NK-92 treated with Interleukin-12 subunit alpha and Interleukin-12 subunit beta, amount 100 ng/mL, for 24 hours (cell line): ENCODE measurements at regions not wholly inside any gene's neighbourhood (a gene's known extent, or its start where the extent isn't known, plus 50 kb on each side); places are given as distances from the start of the nearest gene placed in this dataset.
"Not testable (repeated sequence)": the region's sequence is repeated elsewhere in the genome, so short reads cannot be mapped to it uniquely, and the experiment has no call there.

ENCODE experiments used
- DNase-seq: peaks from one replicate; lab custom pipeline; 2025; lab: John Stamatoyannopoulos, UW

DNA sequence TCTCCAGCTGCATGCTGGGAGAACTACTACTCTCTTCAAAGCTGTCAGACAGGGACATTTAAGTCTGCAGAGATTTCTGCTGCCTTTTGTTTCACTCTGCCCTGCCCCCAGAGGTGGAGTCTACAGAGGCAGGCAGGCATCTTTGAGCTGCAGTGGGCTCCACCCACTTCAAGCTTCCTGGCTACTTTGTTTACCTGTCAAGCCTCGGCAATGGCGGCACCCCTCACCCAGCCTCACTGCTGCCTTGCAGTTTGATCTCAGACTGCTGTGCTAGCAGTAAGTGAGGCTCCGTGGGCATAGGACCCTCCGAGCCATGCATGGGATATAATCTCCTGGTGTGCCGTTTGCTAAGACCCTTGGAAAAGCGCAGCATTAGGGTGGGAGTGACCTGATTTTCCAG lies 61.7 kb downstream of the DMRTA1 start:
- not testable (repeated sequence) for DNase-seq

DNA sequence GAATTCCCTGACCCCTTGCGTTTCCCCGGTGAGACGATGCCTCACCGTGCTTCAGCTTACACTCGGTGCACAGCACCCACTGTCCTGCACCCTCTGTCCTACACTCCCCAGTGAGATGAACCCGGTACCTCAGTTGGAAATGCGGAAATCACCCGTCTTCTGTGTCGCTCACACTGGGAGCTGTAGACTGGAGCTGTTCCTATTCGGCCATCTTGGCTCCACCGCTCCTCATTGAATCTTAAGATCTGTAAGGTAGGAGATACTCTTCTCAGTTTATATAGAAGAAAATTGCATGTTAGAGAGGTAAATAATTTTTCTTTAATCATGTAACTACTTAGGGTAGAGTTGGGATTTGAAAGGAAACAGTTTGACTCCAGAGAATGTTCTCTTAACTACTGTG lies 62.2 kb downstream of the DMRTA1 start:
- no peak for DNase-seq

DNA sequence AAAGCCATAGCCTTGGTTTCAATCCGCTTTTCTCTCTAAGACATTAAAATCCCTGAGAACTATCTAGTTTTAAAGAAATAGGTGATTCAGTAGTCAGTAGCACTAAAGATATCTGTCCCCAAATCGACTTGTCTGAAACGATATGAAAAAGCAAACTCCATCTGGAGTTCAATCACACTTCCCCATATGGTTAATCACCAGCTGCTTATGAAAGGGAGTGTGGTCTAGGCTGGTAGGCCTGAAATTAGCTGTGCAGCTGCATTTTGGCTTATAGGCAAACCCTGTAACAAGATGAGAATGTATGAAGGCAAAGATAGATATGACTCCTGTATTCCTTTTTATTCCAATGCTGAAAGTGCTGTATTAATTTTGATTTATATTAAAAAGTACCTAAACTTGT lies 65.9 kb downstream of the DMRTA1 start:
- DNase-seq: no peak

DNA sequence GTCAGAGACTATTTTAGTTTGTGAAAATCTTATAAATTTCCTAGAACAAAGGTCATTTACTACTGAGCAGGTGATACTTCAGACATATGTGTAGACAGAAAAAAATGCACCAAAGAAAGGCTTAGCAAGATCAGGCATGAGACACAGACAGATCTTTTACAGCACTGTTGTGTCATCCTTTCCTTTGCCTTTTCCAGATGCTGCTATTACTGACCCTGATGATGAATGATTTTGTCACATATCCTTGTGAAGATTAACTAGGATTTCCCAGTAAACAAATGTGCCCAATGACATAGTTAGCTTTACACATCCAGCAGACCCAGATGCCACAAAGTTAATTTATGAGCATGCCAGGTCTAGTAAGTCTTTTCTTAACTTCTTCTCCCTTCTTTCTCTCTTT lies 68.2 kb downstream of the DMRTA1 start:
- DNase-seq: no peak

DNA sequence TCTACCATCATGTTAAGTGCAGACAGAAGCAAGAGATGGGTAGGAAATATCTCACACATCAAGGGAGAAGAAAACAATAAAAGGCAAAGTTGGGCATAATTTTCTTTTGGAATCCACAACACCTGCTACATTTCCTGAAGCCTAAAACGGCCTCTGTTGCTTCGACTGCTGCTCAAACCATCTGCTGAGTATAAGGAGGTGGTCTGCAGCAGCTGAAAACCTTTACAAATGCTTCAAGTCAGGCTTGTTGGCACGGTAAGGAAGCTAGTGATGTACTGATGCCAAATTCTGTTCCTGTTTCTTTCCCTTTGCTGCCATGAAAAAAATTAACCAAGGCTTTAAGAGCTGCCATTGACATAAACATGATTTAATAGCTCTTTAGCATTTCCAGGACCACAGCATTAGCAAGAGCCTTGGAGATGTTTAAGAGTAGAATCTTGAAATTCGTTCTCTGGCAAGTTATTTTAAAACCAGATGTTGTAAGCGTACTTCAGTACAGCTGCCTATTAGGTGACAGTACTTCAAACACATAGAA lies 75.6 kb downstream of the DMRTA1 start:
- no peak for DNase-seq

DNA sequence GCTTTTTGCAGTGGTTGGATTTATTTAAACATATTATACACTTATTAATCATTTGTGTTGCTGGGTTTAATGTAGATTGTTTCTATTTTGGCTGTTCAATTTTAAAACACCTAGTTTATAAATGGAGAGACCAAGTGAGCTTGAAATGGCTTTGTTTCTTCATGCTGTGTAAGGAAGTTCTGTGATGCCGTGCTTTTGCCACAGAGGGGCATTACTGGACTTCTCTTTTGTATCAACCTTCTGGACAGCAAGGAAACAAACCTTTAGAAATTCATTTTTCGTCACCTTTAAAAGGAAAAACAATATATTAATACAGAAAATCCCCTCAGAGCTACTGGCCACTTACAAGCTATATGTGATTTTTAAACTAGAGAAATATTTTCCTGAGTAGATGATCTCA lies 81.9 kb downstream of the DMRTA1 start:
- no peak for DNase-seq

DNA sequence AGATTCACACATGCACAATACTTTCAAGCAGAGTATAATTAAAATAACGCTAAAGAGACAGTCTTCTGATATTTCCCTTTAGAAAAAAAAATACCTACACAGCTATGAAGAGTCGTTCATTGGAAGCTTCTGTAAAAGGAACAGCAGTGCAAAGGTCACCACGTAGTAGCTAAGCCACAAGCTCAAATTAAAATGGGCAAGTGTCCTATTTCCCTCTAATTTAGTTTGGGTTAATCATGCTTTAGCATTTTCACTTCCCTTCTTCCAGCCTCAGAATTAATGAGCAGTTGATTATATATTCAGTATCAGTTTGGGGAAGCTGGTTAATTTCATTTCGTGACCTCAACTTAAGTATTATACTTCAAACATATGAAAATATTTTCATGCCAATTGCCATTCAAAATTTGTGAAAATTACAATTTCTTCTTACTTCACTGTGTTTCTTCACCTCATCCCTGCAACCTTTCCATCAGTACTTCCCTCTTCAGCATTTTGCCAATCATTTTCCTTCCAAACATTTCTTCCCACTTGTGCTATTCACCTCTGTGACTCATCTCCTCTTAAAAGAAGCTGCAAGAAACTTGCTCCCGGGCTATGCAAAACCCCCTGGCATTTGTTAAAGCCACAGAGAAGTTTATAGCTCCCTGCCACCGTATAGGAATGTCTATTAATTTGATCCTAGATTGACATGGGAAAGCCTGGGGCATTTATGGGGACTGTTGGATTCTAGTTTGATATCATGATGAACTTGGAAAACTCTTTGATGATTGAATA lies 83.0 kb downstream of the DMRTA1 start:
- no peak for DNase-seq

DNA sequence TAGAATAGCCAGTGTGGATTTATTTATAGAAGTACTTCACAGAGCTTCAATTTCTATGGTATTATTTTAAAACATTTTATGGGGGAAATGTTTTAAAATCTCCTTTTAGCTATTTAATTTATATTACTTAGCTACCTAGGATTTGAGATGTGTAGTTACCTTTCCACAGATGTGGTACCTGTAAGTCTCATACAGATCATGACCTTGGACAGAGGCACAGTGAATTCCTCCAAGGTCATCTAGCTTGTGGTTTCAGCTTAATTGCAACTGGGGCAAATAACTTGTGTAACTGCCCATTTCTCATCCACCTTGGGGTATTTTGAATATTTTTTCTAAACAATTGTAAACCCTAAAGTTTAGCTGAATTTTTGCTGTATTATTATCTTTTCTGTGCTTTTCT lies 89.2 kb downstream of the DMRTA1 start:
- no peak for DNase-seq

DNA sequence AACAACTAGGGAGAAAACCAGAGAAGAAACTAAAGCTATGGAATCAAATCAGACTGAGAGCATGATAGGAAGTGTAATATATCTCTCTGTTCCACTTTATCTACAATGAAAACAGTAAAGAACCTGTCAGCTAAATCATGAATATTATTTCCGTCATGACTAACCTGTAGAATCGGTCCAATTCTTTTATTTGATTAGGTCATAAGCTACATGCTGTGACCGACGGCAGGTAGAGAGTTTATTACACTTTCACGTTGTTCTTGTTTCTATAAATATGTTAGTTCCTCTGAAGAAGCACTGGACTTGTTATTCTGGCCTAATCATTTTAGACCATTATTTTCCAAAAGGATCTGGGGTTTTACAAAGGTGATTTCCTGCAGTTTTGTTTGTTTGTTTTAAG lies 91.1 kb downstream of the DMRTA1 start:
- DNase-seq: no peak

DNA sequence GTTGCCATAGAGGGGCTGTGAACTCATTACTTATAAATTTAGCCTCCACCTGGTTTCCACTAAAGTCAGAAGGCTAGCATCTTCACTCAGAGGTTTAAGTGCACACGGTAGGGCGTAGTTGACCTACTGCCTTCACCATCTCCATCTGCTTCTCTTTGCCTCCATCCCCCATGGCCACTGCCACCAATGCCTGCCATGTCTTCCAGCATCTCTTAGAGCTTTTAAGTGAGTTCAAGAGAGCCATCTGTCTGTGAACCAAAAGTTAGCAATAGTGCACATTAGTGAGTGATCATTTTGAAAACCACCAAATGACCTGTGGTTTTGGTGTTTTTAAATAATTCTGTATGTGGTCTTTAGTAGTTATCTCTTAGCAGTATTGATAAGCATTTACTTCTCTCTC lies 102.0 kb downstream of the DMRTA1 start:
- DNase-seq: no peak

DNA sequence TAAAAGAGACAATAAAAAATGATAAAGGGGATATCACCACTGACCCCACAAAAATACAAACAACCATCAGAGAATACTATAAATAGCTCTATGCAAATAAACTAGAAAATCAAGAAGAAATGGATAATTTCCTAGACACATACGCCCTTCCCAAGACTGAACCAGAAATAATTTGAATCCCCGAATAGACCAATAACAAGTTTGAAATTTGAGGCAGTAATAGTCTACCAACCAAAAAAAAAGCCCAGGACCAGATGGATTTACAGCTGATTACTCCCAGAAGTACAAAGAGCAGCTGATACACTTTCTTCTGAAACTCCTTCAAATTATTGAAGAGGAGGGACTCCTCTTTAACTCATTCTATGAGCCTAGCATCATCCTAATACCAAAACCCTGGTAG lies 128.1 kb downstream of the DMRTA1 start:
- DNase-seq: no peak

DNA sequence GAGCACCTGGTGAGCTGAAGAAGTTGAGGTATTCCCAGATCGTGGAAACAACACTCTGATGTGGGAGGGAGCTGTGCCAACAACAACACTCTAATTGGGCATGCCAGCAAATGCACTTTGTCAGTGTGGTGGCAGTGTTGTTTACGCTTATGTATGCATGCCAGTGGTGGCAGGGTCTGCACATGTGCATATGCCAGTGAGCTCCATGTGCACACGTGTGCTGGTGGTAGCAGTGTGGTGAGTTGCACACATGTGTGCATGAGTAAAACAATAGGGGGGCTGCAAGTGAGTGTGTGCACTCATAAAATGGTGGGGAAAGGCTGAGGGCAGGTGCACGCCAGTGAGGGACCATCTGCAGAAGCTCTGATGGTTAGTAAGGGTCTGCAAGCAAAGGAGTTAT lies 134.2 kb downstream of the DMRTA1 start:
- no peak for DNase-seq

DNA sequence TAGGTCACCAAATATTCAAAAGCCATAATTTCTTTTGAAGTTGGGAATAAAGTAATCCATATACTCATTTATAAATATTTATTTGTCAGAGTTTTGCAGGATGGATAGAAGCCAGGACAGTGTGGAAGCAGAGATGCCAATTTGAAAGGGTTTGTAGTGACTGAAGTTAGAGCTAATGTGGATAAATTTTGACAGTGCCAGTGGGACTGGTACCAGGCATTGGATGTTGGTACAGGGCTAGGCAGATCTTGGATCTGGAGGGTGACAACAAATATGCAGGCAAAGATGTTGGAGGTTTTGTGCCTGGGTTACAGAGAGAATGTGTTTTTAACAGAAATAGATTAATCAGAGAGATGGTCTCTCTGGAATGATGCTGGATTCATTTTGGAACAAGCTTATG lies 135.6 kb downstream of the DMRTA1 start:
- no peak for DNase-seq

DNA sequence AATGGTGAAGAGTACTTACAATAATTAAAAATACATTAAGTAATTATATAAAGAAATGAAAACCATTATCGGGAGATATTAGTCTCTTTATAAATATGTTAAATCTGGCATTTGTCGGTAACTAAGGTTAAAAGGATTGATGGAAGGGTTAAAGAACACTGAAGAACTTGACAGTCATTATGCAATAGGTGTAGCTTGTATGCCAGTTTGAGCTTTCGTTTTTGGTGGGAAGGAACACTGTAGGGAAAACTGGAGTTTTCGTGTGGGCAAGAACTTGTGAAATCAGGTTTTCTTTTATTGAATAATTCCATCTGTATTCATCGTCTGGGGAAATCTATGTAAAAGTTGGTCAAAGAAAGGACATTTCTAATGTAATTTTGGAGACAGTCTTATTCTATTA lies 142.3 kb downstream of the DMRTA1 start:
- no peak for DNase-seq

DNA sequence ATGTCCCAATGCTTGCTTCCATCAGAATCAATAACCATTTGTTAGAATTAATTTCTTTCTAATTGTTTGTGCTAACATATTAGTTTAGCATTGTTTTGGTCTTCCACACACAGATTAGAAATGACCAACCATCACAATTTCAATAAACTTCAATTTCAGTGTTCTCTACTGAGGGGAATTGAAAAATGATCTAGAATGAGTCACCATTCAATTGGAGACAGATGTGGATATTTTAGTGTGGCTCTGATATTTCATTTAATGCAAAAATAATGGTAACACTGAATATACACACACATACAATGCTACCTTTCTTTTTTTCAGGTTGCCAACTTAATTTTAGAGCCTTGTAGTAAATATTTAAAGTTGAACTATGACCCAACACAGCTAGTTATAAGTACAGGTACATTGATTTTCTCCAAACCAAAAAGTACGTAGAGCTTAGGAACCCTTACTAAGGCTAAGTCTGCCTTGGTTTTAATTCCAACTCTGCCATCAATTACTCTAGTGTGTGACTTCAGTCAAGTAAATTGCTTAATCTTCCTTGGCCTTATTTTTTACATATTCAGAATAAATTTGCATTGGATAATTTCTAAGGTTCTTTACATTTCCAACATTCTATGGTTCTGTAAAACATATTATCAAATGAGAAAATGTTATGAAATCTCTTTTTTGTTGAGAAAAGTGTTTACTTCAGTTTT lies 143.9 kb downstream of the DMRTA1 start:
- no peak for DNase-seq

DNA sequence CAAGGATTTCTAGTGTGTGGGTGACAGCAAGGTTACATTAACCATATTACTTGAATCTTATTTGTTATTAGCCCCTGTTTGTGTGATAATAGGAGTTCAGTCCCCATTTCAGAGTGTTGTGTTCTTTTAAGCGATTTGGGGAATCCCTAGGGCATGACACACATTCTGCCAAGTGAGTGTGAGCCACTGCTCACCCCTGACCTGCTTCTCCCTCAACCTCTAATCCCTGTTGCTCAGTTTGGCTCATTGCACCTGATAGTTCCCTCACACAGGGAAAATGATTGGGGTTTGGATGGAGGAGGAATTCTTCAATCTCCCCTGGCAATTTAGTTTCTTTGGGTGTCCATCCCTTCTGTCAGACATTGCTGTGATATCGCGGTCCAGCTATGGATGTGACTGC lies 149.2 kb downstream of the DMRTA1 start:
- no peak for DNase-seq

DNA sequence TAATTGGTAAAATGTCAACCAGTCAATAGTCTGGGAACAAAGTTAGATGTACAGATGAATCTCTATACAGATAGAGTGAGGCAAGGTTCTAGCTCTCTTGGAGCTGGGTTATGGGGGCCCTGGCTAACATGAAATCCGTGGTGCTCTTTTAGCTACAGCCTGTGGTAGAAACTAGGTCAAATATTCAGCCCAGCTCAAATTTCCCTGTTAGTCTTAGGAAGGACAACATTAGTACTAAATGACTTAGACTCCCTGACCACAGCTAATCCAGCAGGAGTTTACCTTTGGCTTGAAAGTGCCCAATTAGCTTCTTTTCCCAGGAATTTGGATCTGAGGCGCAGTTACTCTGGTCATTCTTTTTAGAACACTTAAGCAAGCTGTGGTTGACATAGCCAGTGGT lies 170.5 kb downstream of the DMRTA1 start:
- DNase-seq: no peak

DNA sequence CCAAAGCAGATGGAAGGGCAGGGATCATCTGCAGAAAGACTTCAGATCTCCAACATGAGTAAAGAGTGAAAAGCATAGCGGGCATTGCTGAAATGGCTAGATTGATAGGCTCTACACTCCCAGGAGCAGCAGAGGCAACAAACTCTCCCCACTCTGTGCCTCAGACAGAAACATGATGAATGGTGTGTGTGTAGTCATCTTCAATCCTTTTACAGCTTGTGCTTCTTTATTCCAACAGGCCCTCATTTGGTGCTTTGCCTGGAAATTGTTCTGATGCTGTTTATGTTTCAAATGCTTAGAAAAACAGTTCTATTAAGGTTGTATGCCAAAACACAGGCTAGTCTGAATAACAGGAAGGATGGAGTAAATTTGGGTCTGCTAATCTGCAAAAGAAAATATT lies 176.2 kb downstream of the DMRTA1 start:
- DNase-seq: no peak

DNA sequence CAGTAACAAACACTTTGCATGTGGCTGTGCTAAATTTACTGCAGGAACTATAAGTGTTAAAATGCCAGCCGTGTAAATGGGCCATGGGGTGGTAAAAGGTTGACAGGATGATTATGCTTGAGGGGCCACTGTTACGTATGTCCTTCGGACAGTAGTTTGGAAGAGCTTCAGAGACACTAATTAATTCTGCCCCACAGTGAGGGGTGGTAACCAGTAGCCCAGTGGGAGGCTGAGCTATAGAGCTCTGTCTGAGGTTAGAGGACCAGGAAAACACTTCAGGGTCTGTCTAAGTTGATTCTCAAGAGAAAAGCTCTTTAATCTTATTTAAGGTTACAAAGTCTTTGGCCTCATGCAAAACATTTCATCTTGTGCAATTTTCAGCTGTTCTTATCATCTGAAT lies 176.6 kb downstream of the DMRTA1 start:
- no peak for DNase-seq

DNA sequence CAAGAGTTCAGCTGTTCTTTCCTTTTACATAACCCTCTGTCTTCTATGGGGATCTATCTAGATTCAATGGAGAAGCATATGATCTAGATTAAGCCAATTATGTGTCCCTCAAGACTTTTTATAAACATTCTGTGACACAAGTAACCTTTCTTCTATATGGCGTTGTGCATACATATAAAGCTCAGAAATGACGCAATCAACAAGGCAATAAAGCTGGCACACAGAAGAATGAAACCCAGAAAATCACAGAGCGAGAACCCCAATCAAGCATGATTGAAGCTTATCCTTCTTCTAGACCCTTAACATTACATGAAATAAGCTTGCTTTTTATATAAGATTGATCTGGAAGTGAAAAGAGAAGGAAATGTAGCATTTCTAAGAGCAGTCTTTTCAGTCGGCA lies 178.9 kb downstream of the DMRTA1 start:
- no peak for DNase-seq

DNA sequence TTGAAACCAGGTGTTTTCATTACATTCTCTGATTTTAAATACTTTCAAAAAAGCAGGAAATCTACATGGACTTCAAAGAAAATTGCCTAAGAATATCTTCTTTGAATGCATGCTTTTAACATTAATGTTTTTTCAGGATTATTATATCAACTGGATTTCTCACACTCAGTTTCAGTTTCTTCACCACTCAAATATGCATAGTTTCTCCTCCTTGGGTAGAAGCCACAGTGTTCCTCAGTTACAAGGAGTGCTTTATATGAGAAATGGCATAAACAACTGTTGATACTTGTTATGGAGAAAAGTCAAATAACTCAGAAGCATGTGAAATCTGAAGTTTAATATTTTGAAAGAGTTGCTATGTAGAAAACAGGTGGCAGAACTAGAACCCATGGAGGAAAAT lies 196.9 kb downstream of the DMRTA1 start:
- no peak for DNase-seq

DNA sequence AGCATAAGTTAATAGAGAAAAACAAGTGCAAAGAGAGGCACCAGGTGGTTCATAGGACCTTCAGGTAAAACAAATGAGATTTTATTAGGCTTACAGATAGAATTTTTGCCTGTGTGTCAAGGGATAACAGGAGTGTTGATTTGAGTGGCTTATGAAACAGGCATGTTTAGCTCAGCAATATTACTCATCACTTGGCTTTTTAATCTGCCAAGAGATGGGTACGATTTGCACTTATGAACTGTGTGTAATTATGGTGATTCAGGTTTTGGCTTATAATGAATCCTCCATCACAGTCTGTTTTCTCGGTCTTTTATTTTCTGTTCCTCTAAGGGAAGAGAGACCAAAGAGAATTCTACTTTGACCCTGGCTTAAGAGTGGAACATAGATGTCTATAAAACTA lies 199.3 kb downstream of the DMRTA1 start:
- no peak for DNase-seq

DNA sequence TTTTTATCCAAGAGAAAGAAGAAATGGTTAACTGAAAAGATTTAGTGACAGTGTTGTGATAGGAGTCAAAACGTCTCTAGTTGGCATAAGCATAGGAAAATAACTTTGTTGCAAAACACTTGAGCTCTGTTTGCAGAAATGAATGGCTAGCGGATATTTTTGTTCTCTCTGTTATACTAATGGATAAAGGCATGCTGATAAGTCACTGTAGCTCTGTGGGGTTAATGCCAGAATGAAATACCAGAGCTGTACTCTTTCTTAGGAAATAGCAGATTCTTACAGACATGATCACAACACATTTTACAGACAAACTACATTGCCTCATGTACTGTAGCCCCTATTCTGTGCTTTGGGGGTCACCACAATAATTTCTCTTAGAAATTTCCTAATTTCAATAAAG lies 202.8 kb downstream of the DMRTA1 start:
- no peak for DNase-seq

DNA sequence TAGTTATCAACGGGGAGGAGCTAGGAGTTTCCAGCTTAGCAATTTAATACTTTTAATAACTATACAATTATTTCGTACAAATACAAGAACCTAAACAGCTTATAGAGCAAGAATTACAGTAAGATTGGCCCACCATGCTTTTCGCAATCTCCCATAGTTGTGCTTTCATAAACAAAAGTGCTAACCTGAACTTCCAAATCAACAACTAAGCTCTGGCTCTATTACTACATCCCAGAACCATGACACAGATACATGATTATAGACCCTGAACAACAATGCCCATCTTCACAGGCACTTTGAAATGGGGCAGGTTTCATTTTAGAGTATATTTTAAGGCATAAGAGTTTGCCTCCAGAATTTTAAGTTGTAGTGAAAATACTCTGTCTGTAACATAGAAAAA lies 203.5 kb downstream of the DMRTA1 start:
- DNase-seq: no peak
